Osteoblast (primary cell): ENCODE measurements at regions not wholly inside any gene's neighbourhood (a gene's known extent, or its start where the extent isn't known, plus 50 kb on each side); places are given as distances from the start of the nearest gene placed in this dataset.

Experiments used
- DNase-seq: peaks from one replicate; pipeline ENCODE4 v3.0.0; 2011; ENCODE audit warnings: low spot score, mixed read lengths; ENCODE audit not compliant: insufficient read length; ENCODE audit errors: missing footprints
- H2AFZ ChIP-seq: 2 replicates; pipeline ENCODE4 v1.6.0; 2011; ENCODE audit warnings: mild to moderate bottlenecking, low read length
- H3K27ac ChIP-seq: 2 replicates; pipeline ENCODE4 v1.5.1; 2011; ENCODE audit warnings: mild to moderate bottlenecking, low read depth, low read length, moderate library complexity
- H3K27me3 ChIP-seq: 2 replicates; pipeline ENCODE4 v1.6.0; 2012; ENCODE audit warnings: mild to moderate bottlenecking, control low read depth, inconsistent platforms, low read length, moderate library complexity; ENCODE audit not compliant: insufficient read depth
- H3K36me3 ChIP-seq: 2 replicates; pipeline ENCODE4 v1.5.1; 2011; ENCODE audit warnings: mild to moderate bottlenecking, low read length, control low read depth, moderate library complexity; ENCODE audit not compliant: insufficient read depth
- H3K4me1 ChIP-seq: 2 replicates; pipeline ENCODE4 v1.5.1; 2011; ENCODE audit warnings: mild to moderate bottlenecking, low read length, control low read depth, moderate library complexity; ENCODE audit not compliant: insufficient read depth
- H3K4me2 ChIP-seq: 2 replicates; pipeline ENCODE4 v1.6.0; 2011; ENCODE audit warnings: mild to moderate bottlenecking, low read length; ENCODE audit not compliant: insufficient read depth
- H3K4me3 ChIP-seq: fragments of 200-600 bp; sonication (generic); 3 replicates; pipeline ENCODE4 v1.5.1; 2012; ENCODE audit warnings: mild to moderate bottlenecking, low read length, inconsistent platforms; ENCODE audit not compliant: insufficient read depth
- H3K79me2 ChIP-seq: 2 replicates; pipeline ENCODE4 v1.6.0; 2012; ENCODE audit warnings: mild to moderate bottlenecking, low read length, control low read depth, inconsistent platforms; ENCODE audit not compliant: insufficient read depth
- H3K9me3 ChIP-seq: 2 replicates; pipeline ENCODE4 v1.5.1; 2011; ENCODE audit warnings: low read depth, low read length, control low read depth
- H4K20me1 ChIP-seq: 2 replicates; pipeline ENCODE4 v1.6.0; 2012; ENCODE audit warnings: mild to moderate bottlenecking, low read length, control low read depth; ENCODE audit not compliant: insufficient read depth
- TF ChIP-seq, protein P1 (sequence below): IDR thresholded peaks from 2 replicates; pipeline ENCODE4 v1.5.1; 2011; ENCODE audit warnings: mild to moderate bottlenecking, low read depth, low read length, moderate library complexity; ENCODE audit errors: extremely low read depth

DNA sequence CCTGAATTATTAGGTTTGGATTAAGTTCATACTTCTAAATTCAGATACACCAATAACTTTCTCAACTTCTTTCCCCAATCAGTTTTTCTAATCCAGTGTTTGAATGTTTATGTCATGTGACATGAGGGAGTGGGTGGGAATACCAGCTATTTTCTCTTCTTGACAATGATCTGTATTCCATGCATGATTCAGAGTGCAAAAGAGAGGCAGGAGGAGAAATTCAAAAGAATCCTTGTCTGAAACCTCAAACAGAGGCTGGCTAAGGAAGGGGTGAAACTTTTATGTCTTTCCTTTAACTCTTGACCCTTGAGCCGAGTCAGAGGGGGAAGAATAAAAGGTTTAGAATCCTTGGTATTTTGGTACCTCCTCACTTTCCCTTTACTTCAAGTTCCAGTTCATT lies 544.7 kb downstream of the SPRY1 start:
- TF ChIP-seq, protein P1, sequence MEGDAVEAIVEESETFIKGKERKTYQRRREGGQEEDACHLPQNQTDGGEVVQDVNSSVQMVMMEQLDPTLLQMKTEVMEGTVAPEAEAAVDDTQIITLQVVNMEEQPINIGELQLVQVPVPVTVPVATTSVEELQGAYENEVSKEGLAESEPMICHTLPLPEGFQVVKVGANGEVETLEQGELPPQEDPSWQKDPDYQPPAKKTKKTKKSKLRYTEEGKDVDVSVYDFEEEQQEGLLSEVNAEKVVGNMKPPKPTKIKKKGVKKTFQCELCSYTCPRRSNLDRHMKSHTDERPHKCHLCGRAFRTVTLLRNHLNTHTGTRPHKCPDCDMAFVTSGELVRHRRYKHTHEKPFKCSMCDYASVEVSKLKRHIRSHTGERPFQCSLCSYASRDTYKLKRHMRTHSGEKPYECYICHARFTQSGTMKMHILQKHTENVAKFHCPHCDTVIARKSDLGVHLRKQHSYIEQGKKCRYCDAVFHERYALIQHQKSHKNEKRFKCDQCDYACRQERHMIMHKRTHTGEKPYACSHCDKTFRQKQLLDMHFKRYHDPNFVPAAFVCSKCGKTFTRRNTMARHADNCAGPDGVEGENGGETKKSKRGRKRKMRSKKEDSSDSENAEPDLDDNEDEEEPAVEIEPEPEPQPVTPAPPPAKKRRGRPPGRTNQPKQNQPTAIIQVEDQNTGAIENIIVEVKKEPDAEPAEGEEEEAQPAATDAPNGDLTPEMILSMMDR: no peak
- no peaks in the 10 kb centered on the region for H3K9me3 ChIP-seq
- no peaks in the 10 kb centered on the region for H3K36me3 ChIP-seq
- H2AFZ ChIP-seq: peak overlapping the region; percentile 35
- H4K20me1 ChIP-seq: no peaks in the 10 kb centered on the region
- H3K4me2 ChIP-seq: no peak overlapping the region
- H3K79me2 ChIP-seq: no peaks in the 10 kb centered on the region
- H3K27me3 ChIP-seq: no peaks in the 10 kb centered on the region
- peak; percentile 75 for DNase-seq
- no peaks in the 10 kb centered on the region for H3K4me1 ChIP-seq
- no peak overlapping the region for H3K27ac ChIP-seq
- no peak overlapping the region for H3K4me3 ChIP-seq

DNA sequence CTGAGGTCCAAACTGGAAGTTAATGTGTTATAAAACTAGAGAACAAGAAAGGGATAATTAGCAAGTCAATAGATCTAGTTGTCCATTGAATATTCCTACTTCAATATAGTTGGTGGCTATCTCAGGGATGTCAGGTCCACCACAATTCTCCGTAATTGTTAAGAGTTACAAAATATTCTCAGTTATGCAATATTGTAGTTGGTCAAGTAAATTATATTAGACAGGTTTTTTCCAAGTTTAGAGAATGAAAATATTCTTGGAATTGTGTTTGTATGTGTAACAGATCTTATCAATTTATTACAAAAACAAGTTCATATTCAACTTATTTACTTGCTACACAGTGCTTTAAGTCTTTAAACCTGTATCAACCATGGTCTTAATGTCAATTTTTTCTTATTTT lies 547.4 kb downstream of the SPRY1 start:
- no peak overlapping the region for H3K4me2 ChIP-seq
- H3K4me3 ChIP-seq: no peak overlapping the region
- no peak overlapping the region for H3K27ac ChIP-seq
- no peak overlapping the region for H2AFZ ChIP-seq
- H3K9me3 ChIP-seq: no peaks in the 10 kb centered on the region
- no peaks in the 10 kb centered on the region for H4K20me1 ChIP-seq
- DNase-seq: no peak
- H3K27me3 ChIP-seq: no peaks in the 10 kb centered on the region
- no peaks in the 10 kb centered on the region for H3K4me1 ChIP-seq
- no peaks in the 10 kb centered on the region for H3K36me3 ChIP-seq
- TF ChIP-seq, protein P1: no peak
- H3K79me2 ChIP-seq: no peaks in the 10 kb centered on the region

GRCh38 chr4:123945301-123945700 lies 548.7 kb downstream of the SPRY1 start:
- Histone ChIP-seq H3K79me2 (no peaks in the 10 kb centered on the region), H3K9me3 (no peaks in the 10 kb centered on the region), H3K27me3 (no peaks in the 10 kb centered on the region), H3K4me3 (no peak overlapping the region), H3K4me1 (no peaks in the 10 kb centered on the region), H4K20me1 (no peaks in the 10 kb centered on the region), H3K36me3 (no peaks in the 10 kb centered on the region), H3K4me2 (no peak overlapping the region), H2AFZ (no peak overlapping the region), H3K27ac (no peak overlapping the region)
- DNase-seq: no peak
- TF ChIP-seq, protein P1: no peak

DNA sequence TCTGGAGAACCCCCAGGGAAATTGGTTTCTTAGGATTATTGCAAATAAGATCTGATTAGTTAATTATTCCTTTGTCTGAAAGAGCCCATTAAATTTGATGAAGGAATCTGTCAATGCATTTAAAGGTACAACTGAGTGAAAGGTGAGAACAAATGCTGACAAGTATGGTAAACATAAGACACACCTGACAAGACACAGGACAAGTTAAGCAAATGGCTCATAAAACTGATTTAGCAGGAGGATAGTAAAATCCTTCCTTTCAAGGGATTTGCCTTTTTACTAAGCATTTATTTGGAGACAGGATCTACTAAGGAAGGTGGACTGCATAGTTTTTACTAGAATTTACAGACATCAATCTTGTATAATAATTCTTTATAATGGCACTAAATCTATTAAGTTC lies 553.9 kb downstream of the SPRY1 start:
- Histone ChIP-seq H3K9me3 (no peaks in the 10 kb centered on the region), H3K4me3 (no peak overlapping the region), H4K20me1 (no peaks in the 10 kb centered on the region), H3K27me3 (no peaks in the 10 kb centered on the region), H3K36me3 (no peaks in the 10 kb centered on the region), H3K4me2 (no peak overlapping the region), H3K79me2 (no peaks in the 10 kb centered on the region), H3K4me1 (no peaks in the 10 kb centered on the region), H2AFZ (no peak overlapping the region), H3K27ac (no peak overlapping the region)
- no peak for DNase-seq
- TF ChIP-seq, protein P1: no peak
